ENCODE measurements at regions not wholly inside any gene's neighbourhood (a gene's known extent, or its start where the extent isn't known, plus 50 kb on each side); places are given as distances from the start of the nearest gene placed in this dataset.

DNA sequence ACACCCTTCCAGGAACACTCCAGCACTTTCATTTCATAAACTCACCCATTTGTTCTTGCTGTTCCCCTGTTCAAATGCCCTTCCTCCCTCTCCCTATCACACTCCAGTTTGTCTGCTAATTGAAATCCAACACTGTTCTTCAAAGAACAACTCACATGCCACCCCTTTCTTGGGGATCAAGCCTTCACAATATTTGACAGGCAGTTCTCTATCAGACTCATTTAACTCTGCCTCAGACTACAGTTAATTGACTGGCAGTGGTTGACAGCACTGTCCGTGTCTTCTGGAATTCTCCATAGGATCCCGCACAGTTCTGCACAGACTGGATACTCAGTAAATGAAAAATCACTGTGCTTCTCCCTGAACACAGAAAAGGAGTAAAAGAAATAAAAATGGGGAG is 87.8 kb downstream of the PMP22 start:
- H3K36me3 ChIP-seq, result no peaks in the 10 kb centered on the region
- no peaks in the 10 kb centered on the region for H3K4me1 ChIP-seq
- H3K4me3 ChIP-seq (replicated peaks in 1 of 3), result no peak overlapping the region
- DNase-seq, result no peak
- H3K9me3 ChIP-seq, result no peaks in the 10 kb centered on the region
- H3K27me3 ChIP-seq, result no peaks in the 10 kb centered on the region
- no peak overlapping the region for H3K27ac ChIP-seq
- intact Hi-C loops (cut with DNase I), result no loop called here
- 91 to 96% methylated on average over 2 of the region's 2 CpGs for WGBS, 2 donors
- TF ChIP-seq, protein P1, sequence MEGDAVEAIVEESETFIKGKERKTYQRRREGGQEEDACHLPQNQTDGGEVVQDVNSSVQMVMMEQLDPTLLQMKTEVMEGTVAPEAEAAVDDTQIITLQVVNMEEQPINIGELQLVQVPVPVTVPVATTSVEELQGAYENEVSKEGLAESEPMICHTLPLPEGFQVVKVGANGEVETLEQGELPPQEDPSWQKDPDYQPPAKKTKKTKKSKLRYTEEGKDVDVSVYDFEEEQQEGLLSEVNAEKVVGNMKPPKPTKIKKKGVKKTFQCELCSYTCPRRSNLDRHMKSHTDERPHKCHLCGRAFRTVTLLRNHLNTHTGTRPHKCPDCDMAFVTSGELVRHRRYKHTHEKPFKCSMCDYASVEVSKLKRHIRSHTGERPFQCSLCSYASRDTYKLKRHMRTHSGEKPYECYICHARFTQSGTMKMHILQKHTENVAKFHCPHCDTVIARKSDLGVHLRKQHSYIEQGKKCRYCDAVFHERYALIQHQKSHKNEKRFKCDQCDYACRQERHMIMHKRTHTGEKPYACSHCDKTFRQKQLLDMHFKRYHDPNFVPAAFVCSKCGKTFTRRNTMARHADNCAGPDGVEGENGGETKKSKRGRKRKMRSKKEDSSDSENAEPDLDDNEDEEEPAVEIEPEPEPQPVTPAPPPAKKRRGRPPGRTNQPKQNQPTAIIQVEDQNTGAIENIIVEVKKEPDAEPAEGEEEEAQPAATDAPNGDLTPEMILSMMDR (IDR thresholded peaks at IDR 0.05), result no peak
- no peak for TF ChIP-seq POLR2A (IDR thresholded peaks at IDR 0.05)

GRCh38 chr17:15175356-15175755 is 89.8 kb downstream of the PMP22 start:
- Histone ChIP-seq H3K36me3 (no peaks in the 10 kb centered on the region), H3K4me3 (replicated peaks in 1 of 3) (no peak overlapping the region), H3K27me3 (no peaks in the 10 kb centered on the region), H3K4me1 (no peaks in the 10 kb centered on the region), H3K27ac (no peak overlapping the region), H3K9me3 (no peaks in the 10 kb centered on the region)
- 58 to 67% methylated on average over 7 of the region's 7 CpGs for WGBS, 2 donors
- DNase-seq, result no peak
- TF ChIP-seq, protein P1 (IDR thresholded peaks at IDR 0.05), result no peak
- TF ChIP-seq POLR2A (IDR thresholded peaks at IDR 0.05), result no peak
- intact Hi-C loops (cut with DNase I), result no loop called here

GRCh38 chr17:15171167-15172047 is 93.7 kb downstream of the PMP22 start:
- intact Hi-C loops (cut with DNase I), result no loop called here
- no peaks in the 10 kb centered on the region for H3K36me3 ChIP-seq
- peak; percentile 62 to 84 for DNase-seq
- H3K27ac ChIP-seq, result no peak overlapping the region
- no peaks in the 10 kb centered on the region for H3K27me3 ChIP-seq
- WGBS, 2 donors, result 26 to 29% methylated on average over 9 of the region's 9 CpGs
- TF ChIP-seq, protein P1 (IDR thresholded peaks at IDR 0.05), result peak; percentile 71 to 93 (median 82)
- no peak for TF ChIP-seq POLR2A (IDR thresholded peaks at IDR 0.05)
- no peaks in the 10 kb centered on the region for H3K9me3 ChIP-seq
- H3K4me3 ChIP-seq (replicated peaks in 1 of 3), result no peak overlapping the region
- H3K4me1 ChIP-seq, result no peaks in the 10 kb centered on the region

DNA sequence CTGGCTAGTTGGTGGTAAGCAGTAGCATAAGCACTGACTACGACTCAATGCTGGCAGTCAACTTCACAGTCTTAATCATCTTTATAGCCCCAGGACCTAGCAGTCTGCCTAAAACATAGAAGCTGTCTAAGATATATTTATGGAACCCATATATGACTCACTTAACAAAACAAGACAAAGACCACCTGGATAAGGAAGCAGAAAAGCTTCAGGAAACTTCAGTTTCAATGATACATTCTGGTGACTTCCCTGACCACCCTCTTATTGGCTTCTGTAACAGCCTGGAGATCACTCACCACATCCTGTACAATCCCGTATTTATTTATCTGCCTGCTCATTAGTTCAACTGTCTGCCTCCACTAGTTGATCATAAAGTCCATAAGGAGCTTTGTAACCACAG is 95.5 kb downstream of the PMP22 start:
- Histone ChIP-seq H3K9me3 (no peaks in the 10 kb centered on the region), H3K4me3 (replicated peaks in 1 of 3) (no peak overlapping the region), H3K27ac (no peak overlapping the region), H3K27me3 (no peaks in the 10 kb centered on the region), H3K4me1 (no peaks in the 10 kb centered on the region), H3K36me3 (no peaks in the 10 kb centered on the region)
- intact Hi-C loops (cut with DNase I), result no loop called here
- WGBS, 2 donors, result 79 to 83% methylated on average over 2 of the region's 2 CpGs
- TF ChIP-seq, protein P1 (IDR thresholded peaks at IDR 0.05), result no peak
- no peak for TF ChIP-seq POLR2A (IDR thresholded peaks at IDR 0.05)
- DNase-seq, result no peak

DNA sequence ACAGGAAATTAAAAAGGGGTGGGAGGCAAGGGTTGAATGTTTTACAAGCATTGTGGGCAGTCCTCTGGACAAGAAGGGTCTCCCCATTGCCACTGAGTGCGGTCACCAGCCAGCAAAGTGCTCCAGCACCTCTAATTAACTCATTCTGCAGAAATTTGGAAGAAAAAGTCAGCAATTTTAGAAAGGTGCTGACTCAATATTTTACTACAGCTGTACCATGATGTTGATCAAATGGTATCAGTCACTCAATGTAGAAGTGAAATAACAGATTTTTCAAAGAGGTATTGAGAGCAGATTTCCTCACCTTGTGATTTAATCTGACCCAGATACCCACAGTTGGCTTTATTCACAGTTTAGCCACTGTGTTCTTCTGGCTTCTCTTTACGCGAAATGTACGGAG is 96.7 kb downstream of the PMP22 start:
- no peak for TF ChIP-seq POLR2A (IDR thresholded peaks at IDR 0.05)
- TF ChIP-seq, protein P1 (IDR thresholded peaks at IDR 0.05), result no peak
- intact Hi-C loops (cut with DNase I), result no loop called here
- DNase-seq, result no peak

More for the DNA sequence above, 96.7 kb downstream of the PMP22 start:
- H3K4me1 ChIP-seq, result no peaks in the 10 kb centered on the region
- H3K4me3 ChIP-seq (replicated peaks in 1 of 3), result no peak overlapping the region
- H3K36me3 ChIP-seq, result no peaks in the 10 kb centered on the region
- H3K27me3 ChIP-seq, result no peaks in the 10 kb centered on the region
- no peak overlapping the region for H3K27ac ChIP-seq
- WGBS, 2 donors, result 62 to 71% methylated on average over 4 of the region's 4 CpGs
- H3K9me3 ChIP-seq, result no peaks in the 10 kb centered on the region
